ENCODE measurements at regions not wholly inside any gene's neighbourhood (a gene's known extent, or its start where the extent isn't known, plus 50 kb on each side); places are given as distances from the start of the nearest gene placed in this dataset.

DNA sequence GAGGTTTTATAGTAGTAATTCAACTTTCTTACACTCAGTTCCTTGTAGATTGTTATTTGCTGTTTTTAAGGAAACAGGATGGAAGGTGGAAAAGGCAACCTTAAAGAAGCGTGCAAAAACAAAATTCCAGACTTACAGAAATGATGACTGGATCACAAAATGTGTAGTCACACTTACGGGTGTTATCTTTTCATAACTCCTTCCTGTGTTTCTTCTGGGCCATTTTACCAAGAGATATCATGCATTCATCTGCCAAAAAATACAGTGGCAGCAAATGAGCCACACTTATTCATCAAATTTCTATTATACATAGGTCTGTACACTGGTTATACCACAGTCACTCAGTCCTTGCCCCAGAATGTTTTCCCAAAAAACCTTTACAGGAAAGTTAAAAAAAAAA lies 94.3 kb upstream of the IL6 start:
- no peak for DNase-seq (ENCODE audit: low spot score in 2 of 2, unreplicated experiment in 2 of 2)
- no peak overlapping the region for H3K4me3 Mint-ChIP-seq
- no peaks in the 10 kb centered on the region for H3K27me3 Mint-ChIP-seq (ENCODE audit: low read depth)
- no peaks in the 10 kb centered on the region for H3K9me3 Mint-ChIP-seq
- peaks cover 8% of the 10 kb centered on the region for H3K4me1 Mint-ChIP-seq
- H3K36me3 Mint-ChIP-seq = no peaks in the 10 kb centered on the region
- H3K27ac Mint-ChIP-seq = no peak overlapping the region
- no peak for TF ChIP-seq CTCF (IDR thresholded peaks at IDR 0.05; ENCODE audit: unreplicated experiment)

- Mint-ChIP-seq H3K4me1 (peaks cover 14% of the 10 kb centered on the region), H3K36me3 (no peaks in the 10 kb centered on the region), H3K9me3 (no peaks in the 10 kb centered on the region), H3K27ac (no peak overlapping the region), H3K4me3 (no peak overlapping the region), H3K27me3 (ENCODE audit: low read depth) (no peaks in the 10 kb centered on the region)
- DNase-seq (ENCODE audit: low spot score in 2 of 2, unreplicated experiment in 2 of 2) = no peak
- no peak for TF ChIP-seq CTCF (IDR thresholded peaks at IDR 0.05; ENCODE audit: unreplicated experiment)
These were observed 95.3 kb upstream of the IL6 start for GRCh38 chr7:22631730-22632129.

- no peaks in the 10 kb centered on the region for H3K27me3 Mint-ChIP-seq (ENCODE audit: low read depth)
- no peaks in the 10 kb centered on the region for H3K36me3 Mint-ChIP-seq
- H3K4me1 Mint-ChIP-seq = peaks cover 14% of the 10 kb centered on the region
- H3K9me3 Mint-ChIP-seq = no peaks in the 10 kb centered on the region
- H3K27ac Mint-ChIP-seq = no peak overlapping the region
- no peak for DNase-seq (ENCODE audit: low spot score in 2 of 2, unreplicated experiment in 2 of 2)
- TF ChIP-seq CTCF (IDR thresholded peaks at IDR 0.05; ENCODE audit: unreplicated experiment) = no peak
- no peak overlapping the region for H3K4me3 Mint-ChIP-seq
These were observed 96.9 kb upstream of the IL6 start for GRCh38 chr7:22630069-22630468.

GRCh38 chr7:22629056-22629455 lies 97.9 kb upstream of the IL6 start:
- H3K4me3 Mint-ChIP-seq = no peak overlapping the region
- TF ChIP-seq CTCF (IDR thresholded peaks at IDR 0.05; ENCODE audit: unreplicated experiment) = no peak
- no peaks in the 10 kb centered on the region for H3K27me3 Mint-ChIP-seq (ENCODE audit: low read depth)
- H3K36me3 Mint-ChIP-seq = no peaks in the 10 kb centered on the region
- no peak overlapping the region for H3K27ac Mint-ChIP-seq
- no peak for DNase-seq (ENCODE audit: low spot score in 2 of 2, unreplicated experiment in 2 of 2)
- H3K4me1 Mint-ChIP-seq = peaks cover 14% of the 10 kb centered on the region
- no peaks in the 10 kb centered on the region for H3K9me3 Mint-ChIP-seq

DNA sequence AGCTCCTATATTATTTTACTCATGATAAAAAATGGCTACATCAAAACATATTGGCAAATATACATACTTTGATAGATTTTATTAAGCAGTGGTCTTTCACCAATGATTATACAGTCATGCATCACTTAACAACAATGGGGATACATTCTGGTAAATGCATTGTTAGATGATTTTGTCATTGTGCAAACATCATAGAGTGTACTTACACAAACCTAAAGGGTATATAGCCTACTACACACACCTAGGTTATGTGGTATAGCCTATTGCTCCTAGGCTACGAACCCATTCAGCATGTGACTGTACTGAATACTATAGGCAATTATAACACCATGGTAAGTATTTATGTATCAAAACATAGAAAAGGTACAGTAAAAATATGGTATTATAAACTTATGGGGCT lies 98.9 kb upstream of the IL6 start:
- DNase-seq (ENCODE audit: low spot score in 2 of 2, unreplicated experiment in 2 of 2) = no peak
- Mint-ChIP-seq H3K36me3 (no peaks in the 10 kb centered on the region), H3K4me3 (no peak overlapping the region), H3K4me1 (peaks cover 14% of the 10 kb centered on the region), H3K27ac (no peak overlapping the region), H3K27me3 (ENCODE audit: low read depth) (no peaks in the 10 kb centered on the region), H3K9me3 (no peaks in the 10 kb centered on the region)
- TF ChIP-seq CTCF (IDR thresholded peaks at IDR 0.05; ENCODE audit: unreplicated experiment) = no peak

- Mint-ChIP-seq H3K36me3 (no peaks in the 10 kb centered on the region), H3K27ac (no peak overlapping the region), H3K9me3 (no peaks in the 10 kb centered on the region), H3K4me3 (no peak overlapping the region), H3K27me3 (ENCODE audit: low read depth) (no peaks in the 10 kb centered on the region), H3K4me1 (peaks cover 14% of the 10 kb centered on the region)
- DNase-seq (ENCODE audit: low spot score in 2 of 2, unreplicated experiment in 2 of 2) = no peak
- no peak for TF ChIP-seq CTCF (IDR thresholded peaks at IDR 0.05; ENCODE audit: unreplicated experiment)
These were observed 99.9 kb upstream of the IL6 start for GRCh38 chr7:22627136-22627535.
